SK-N-SH (cell line): ENCODE measurements at regions not wholly inside any gene's neighbourhood (a gene's known extent, or its start where the extent isn't known, plus 50 kb on each side); places are given as distances from the start of the nearest gene placed in this dataset.

ENCODE experiments used
- CTCF ChIA-PET: fragments of 300-600, 350-600 bp; formaldehyde crosslinking; extraction: SDS; loops from one replicate; lab custom pipeline; 2021; lab: Yijun Ruan, JAX
- POLR2A ChIA-PET: fragments of 350-600 bp; sonication (Branson Sonifier 250); formaldehyde crosslinking; extraction: SDS; loops from one replicate; lab custom pipeline; 2020; ENCODE audit warnings: antibody characterized with exemption, inconsistent platforms; lab: Yijun Ruan, JAX
- DNase-seq: peaks from one replicate; pipeline ENCODE4 v3.0.0; 2012
- H2AFZ ChIP-seq: fragments of 200-600 bp; sonication (generic); 2 replicates; pipeline ENCODE4 v1.8.1; 2016; ENCODE audit warnings: antibody characterized with exemption, mild to moderate bottlenecking, low read depth
- H3F3A ChIP-seq: fragments of 200-600 bp; sonication (generic); replicated peaks from 2 replicates; pipeline ENCODE3; 2016; ENCODE audit warnings: antibody characterized with exemption, mild to moderate bottlenecking; ENCODE audit not compliant: insufficient read depth
- H3K27ac ChIP-seq, 2 experiments: fragments of 200-500 bp in 1 of 2; fragments of 200-600 bp in 1 of 2; sonication (Bioruptor generic) in 1 of 2; sonication (generic), shearing (Covaris generic) in 1 of 2; 2 replicates each; pipeline versions ENCODE4 v1.5.1 to v1.6.1; 2014 to 2016; ENCODE audit warnings: low read depth in 2 of 2, inconsistent platforms in 1 of 2, low read length in 1 of 2, mild to moderate bottlenecking in 1 of 2, mixed read lengths in 1 of 2
- H3K27me3 ChIP-seq: fragments of 200-600 bp; sonication (generic), shearing (Covaris generic); 2 replicates; pipeline ENCODE4 v1.6.1; 2016; ENCODE audit warnings: mixed run types; ENCODE audit not compliant: insufficient read depth
- H3K36me3 ChIP-seq, 2 experiments: fragments of 200-500 bp in 1 of 2; fragments of 200-600 bp in 1 of 2; sonication (Bioruptor generic) in 1 of 2; sonication (generic) in 1 of 2; replicated peaks in 1 of 2; 2 replicates each; pipeline versions ENCODE3 to v1.5.1; 2014 to 2016; ENCODE audit warnings: low read length in 1 of 2, mild to moderate bottlenecking in 1 of 2; ENCODE audit not compliant: insufficient read depth in 2 of 2, control insufficient read depth in 1 of 2
- H3K4me1 ChIP-seq, 2 experiments: fragments of 200-500 bp in 1 of 2; fragments of 200-600 bp in 1 of 2; sonication (Bioruptor generic) in 1 of 2; sonication (generic), shearing (Covaris generic) in 1 of 2; 2 replicates each; pipeline versions ENCODE4 v1.5.1 to v1.6.1; 2014 to 2016; ENCODE audit warnings: low read depth in 1 of 2, low read length in 1 of 2, mixed run types in 1 of 2; ENCODE audit not compliant: insufficient read depth in 2 of 2, control insufficient read depth in 1 of 2
- H3K4me2 ChIP-seq: fragments of 200-600 bp; sonication (generic), shearing (Covaris generic); 2 replicates; pipeline ENCODE4 v1.6.1; 2017; ENCODE audit warnings: mixed run types
- H3K4me3 ChIP-seq, 2 experiments: fragments of 200-500 bp in 1 of 2; fragments of 200-600 bp in 1 of 2; sonication (Bioruptor generic) in 1 of 2; sonication (generic), shearing (Covaris generic) in 1 of 2; 2 replicates each; pipeline versions ENCODE4 v1.5.1 to v1.8.1; 2014 to 2016; ENCODE audit warnings: low read depth in 2 of 2, inconsistent platforms in 1 of 2, low read length in 1 of 2, mild to moderate bottlenecking in 1 of 2, mixed read lengths in 1 of 2, moderate library complexity in 1 of 2
- H3K79me2 ChIP-seq: fragments of 200-600 bp; sonication (generic); 2 replicates; pipeline ENCODE4 v1.8.1; 2017; ENCODE audit warnings: mild to moderate bottlenecking; ENCODE audit not compliant: insufficient read depth
- H3K9ac ChIP-seq: fragments of 200-600 bp; sonication (generic); 2 replicates; pipeline ENCODE4 v1.6.1; 2017; ENCODE audit warnings: mixed run types
- H3K9me2 ChIP-seq: fragments of 200-600 bp; sonication (generic); 2 replicates; pipeline ENCODE4 v1.6.1; 2017; ENCODE audit warnings: mixed run types
- H3K9me3 ChIP-seq: fragments of 200-600 bp; sonication (generic); 2 replicates; pipeline ENCODE4 v1.6.1; 2017; ENCODE audit warnings: mixed run types, mild to moderate bottlenecking, moderate library complexity
- H4K20me1 ChIP-seq: fragments of 200-600 bp; sonication (generic); 2 replicates; pipeline ENCODE4 v1.6.1; 2017; ENCODE audit warnings: mild to moderate bottlenecking, mixed run types; ENCODE audit not compliant: insufficient read depth
- CTCF ChIP-seq: fragments of 200-600 bp; sonication (generic); IDR thresholded peaks from 2 replicates; pipeline ENCODE4 v1.6.1; 2017; ENCODE audit warnings: antibody characterized with exemption, mild to moderate bottlenecking, moderate library complexity
- FOSL2 ChIP-seq: IDR thresholded peaks from 2 replicates; pipeline ENCODE4 v1.4.0; 2012; ENCODE audit warnings: low read depth, mild to moderate bottlenecking, moderate library complexity, borderline replicate concordance
- FOXM1 ChIP-seq: IDR thresholded peaks from 2 replicates; pipeline ENCODE4 v1.4.0; 2012; ENCODE audit warnings: low read depth, mild to moderate bottlenecking
- MAX ChIP-seq: IDR thresholded peaks from 2 replicates; pipeline ENCODE4 v1.4.0; 2012; ENCODE audit warnings: low read depth
- MEF2A ChIP-seq: IDR thresholded peaks from 2 replicates; pipeline ENCODE4 v1.4.0; 2012; ENCODE audit warnings: low read depth, borderline replicate concordance
- MXI1 ChIP-seq: IDR thresholded peaks from 2 replicates; pipeline ENCODE4 v1.6.1; 2012; ENCODE audit warnings: mild to moderate bottlenecking, low read depth, low read length, improper control_type of control experiment
- POLR2AphosphoS5 ChIP-seq: IDR thresholded peaks from 2 replicates; pipeline ENCODE4 v1.6.1; 2012; ENCODE audit warnings: low read depth, low read length
- RAD21 ChIP-seq: IDR thresholded peaks from 2 replicates; pipeline ENCODE4 v1.6.1; 2012; ENCODE audit warnings: mild to moderate bottlenecking, low read length
- RCOR1 ChIP-seq: fragments of 150-350 bp; IDR thresholded peaks from 2 replicates; pipeline ENCODE4 v1.6.1; 2017; ENCODE audit warnings: antibody characterized with exemption, low read length
- RXRA ChIP-seq: IDR thresholded peaks from 2 replicates; pipeline ENCODE4 v1.4.0; 2012; ENCODE audit warnings: low read depth, mild to moderate bottlenecking, borderline replicate concordance
- SMC3 ChIP-seq: IDR thresholded peaks from 2 replicates; pipeline ENCODE4 v1.6.1; 2012; ENCODE audit warnings: low read depth, low read length, improper control_type of control experiment
- TEAD4 ChIP-seq: IDR thresholded peaks from 2 replicates; pipeline ENCODE4 v1.4.0; 2012; ENCODE audit warnings: mild to moderate bottlenecking, borderline replicate concordance; ENCODE audit not compliant: insufficient read depth
- USF1 ChIP-seq: IDR thresholded peaks from 2 replicates; pipeline ENCODE4 v1.4.0; 2012; ENCODE audit warnings: low read depth, borderline replicate concordance
- YY1 ChIP-seq: IDR thresholded peaks from 2 replicates; pipeline ENCODE4 v1.4.0; 2012; ENCODE audit warnings: low read depth, mild to moderate bottlenecking
- WGBS: methylation state at CpG from one replicate; pipeline ENCODE4 v1.1.6; 2017; ENCODE audit warnings: low lambda C conversion rate; 5-methylcytosine and 5-hydroxymethylcytosine counted together
- TF ChIP-seq, protein P1 (sequence below): IDR thresholded peaks from 2 replicates; pipeline ENCODE4; 2012
- TF ChIP-seq, protein P2 (sequence below): fragments of 150-350 bp; IDR thresholded peaks from 2 replicates; pipeline ENCODE4 v1.6.1; 2016; ENCODE audit warnings: mild to moderate bottlenecking, low read depth, low read length

GRCh38 chr4:163077680-163078079, 89.0 kb downstream of the NAF1 start:
- no peaks in the 10 kb centered on the region for H3K36me3 ChIP-seq
- H3K79me2 ChIP-seq: no peaks in the 10 kb centered on the region
- 0% methylated on average over 1 of the region's 1 CpG for WGBS
- no peaks in the 10 kb centered on the region for H4K20me1 ChIP-seq
- no peak overlapping the region for H3K4me3 ChIP-seq
- no peaks in the 10 kb centered on the region for H3F3A ChIP-seq
- H3K9me3 ChIP-seq: no peaks in the 10 kb centered on the region
- no peak for DNase-seq
- no peaks in the 10 kb centered on the region for H3K9me2 ChIP-seq
- H3K4me2 ChIP-seq: no peak overlapping the region
- POLR2A ChIA-PET: no interaction called here
- H2AFZ ChIP-seq: no peak overlapping the region
- TF ChIP-seq FOXM1 (no peak), POLR2AphosphoS5 (no peak), MXI1 (no peak), FOSL2 (no peak), RAD21 (no peak), MAX (no peak), CTCF (no peak), RXRA (no peak), MEF2A (no peak), TEAD4 (no peak), YY1 (no peak), RCOR1 (no peak), SMC3 (no peak), USF1 (no peak)
- H3K9ac ChIP-seq: no peak overlapping the region
- no peaks in the 10 kb centered on the region for H3K4me1 ChIP-seq
- no peak overlapping the region for H3K27ac ChIP-seq
- CTCF ChIA-PET: no interaction called here
- no peaks in the 10 kb centered on the region for H3K27me3 ChIP-seq

GRCh38 chr4:163072222-163072621, 94.5 kb downstream of the NAF1 start:
- DNase-seq: no peak
- POLR2A ChIA-PET: no interaction called here
- TF ChIP-seq MEF2A: no peak
- TF ChIP-seq POLR2AphosphoS5: no peak
- TF ChIP-seq, protein P1, sequence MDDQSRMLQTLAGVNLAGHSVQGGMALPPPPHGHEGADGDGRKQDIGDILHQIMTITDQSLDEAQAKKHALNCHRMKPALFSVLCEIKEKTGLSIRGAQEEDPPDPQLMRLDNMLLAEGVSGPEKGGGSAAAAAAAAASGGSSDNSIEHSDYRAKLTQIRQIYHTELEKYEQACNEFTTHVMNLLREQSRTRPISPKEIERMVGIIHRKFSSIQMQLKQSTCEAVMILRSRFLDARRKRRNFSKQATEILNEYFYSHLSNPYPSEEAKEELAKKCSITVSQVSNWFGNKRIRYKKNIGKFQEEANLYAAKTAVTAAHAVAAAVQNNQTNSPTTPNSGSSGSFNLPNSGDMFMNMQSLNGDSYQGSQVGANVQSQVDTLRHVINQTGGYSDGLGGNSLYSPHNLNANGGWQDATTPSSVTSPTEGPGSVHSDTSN: no peak
- no peak for TF ChIP-seq CTCF
- TF ChIP-seq, protein P2, sequence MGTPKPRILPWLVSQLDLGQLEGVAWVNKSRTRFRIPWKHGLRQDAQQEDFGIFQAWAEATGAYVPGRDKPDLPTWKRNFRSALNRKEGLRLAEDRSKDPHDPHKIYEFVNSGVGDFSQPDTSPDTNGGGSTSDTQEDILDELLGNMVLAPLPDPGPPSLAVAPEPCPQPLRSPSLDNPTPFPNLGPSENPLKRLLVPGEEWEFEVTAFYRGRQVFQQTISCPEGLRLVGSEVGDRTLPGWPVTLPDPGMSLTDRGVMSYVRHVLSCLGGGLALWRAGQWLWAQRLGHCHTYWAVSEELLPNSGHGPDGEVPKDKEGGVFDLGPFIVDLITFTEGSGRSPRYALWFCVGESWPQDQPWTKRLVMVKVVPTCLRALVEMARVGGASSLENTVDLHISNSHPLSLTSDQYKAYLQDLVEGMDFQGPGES: no peak
- TF ChIP-seq MAX: no peak

More at GRCh38 chr4:163072222-163072621, 94.5 kb downstream of the NAF1 start:
- WGBS: 2% methylated on average over 4 of the region's 4 CpGs
- CTCF ChIA-PET: no interaction called here
- H3K27ac ChIP-seq: no peak overlapping the region
- H3F3A ChIP-seq: no peaks in the 10 kb centered on the region
- H3K4me3 ChIP-seq: no peak overlapping the region
- H4K20me1 ChIP-seq: no peaks in the 10 kb centered on the region
- no peaks in the 10 kb centered on the region for H3K9me2 ChIP-seq
- H3K9ac ChIP-seq: no peak overlapping the region
- no peak overlapping the region for H3K4me2 ChIP-seq
- no peak overlapping the region for H2AFZ ChIP-seq
- H3K36me3 ChIP-seq: no peaks in the 10 kb centered on the region
- H3K79me2 ChIP-seq: no peaks in the 10 kb centered on the region
- H3K9me3 ChIP-seq: no peaks in the 10 kb centered on the region
- H3K4me1 ChIP-seq: no peaks in the 10 kb centered on the region
- no peaks in the 10 kb centered on the region for H3K27me3 ChIP-seq
